NCI-H2081 treated with DMSO at 0.1 percent for 48 hours (cell line): ENCODE measurements at regions not wholly inside any gene's neighbourhood (a gene's known extent, or its start where the extent isn't known, plus 50 kb on each side); places are given as distances from the start of the nearest gene placed in this dataset.

Source experiments
- DNase-seq: peaks from one replicate; lab custom pipeline; 2025; lab: John Stamatoyannopoulos, UW

DNA sequence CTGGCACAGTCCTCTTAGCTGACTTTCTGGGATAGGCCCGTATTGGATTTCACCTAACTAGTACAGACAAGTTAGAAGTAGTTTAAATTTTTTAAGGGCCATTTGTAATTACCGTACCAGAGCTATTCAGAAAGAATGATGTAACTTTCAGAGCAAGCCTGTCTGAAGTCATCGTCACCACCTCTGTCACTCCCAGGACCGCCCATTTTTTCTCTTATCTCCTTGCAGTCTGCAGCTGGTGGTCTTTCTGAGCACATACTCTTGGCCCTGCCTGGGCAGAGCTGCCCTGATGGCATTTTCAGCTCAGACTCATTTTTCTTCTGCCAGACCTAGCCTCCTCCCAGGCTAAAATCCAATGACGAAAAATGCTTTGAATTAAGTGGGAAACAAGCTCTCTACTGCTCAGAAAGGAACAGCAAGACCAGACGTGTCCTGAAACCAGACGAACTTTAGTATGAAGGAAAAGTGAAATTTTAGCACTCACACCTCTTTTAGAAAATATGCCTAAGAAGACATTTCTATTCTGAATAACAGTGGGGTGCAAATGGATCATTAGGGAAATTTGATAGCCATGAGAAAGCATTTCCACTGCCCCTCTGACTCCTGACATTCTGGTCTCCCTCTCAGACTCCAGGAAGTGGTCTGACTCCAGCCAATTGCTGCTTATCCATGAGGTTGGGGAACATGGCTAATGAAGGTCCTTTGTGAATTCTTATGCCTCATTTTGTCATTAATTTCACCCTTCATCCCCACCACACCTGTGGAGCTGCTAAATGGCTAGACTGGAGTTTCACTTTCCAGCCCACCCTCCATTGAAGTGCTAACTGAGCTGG is 162.4 kb upstream of the GYPA start:
- no peak for DNase-seq

DNA sequence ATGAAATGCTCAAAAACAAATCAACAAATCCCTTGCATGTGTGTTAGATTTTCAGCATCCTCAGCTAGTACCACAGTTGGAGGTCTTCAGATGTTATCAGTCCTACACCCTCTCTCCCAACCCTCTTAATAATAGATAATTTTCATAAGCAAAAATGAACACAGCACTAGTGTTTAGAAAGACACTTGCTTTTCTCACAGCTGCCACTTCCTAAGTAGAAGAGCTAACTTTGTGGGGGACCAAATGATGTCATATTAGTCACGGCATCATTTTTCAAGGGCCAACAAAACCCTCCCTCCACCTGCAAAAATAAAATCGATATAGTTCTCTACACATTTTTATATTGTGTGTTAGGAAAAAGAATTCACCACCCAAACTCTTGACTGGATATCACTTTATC is 163.5 kb upstream of the GYPA start:
- DNase-seq = no peak

DNA sequence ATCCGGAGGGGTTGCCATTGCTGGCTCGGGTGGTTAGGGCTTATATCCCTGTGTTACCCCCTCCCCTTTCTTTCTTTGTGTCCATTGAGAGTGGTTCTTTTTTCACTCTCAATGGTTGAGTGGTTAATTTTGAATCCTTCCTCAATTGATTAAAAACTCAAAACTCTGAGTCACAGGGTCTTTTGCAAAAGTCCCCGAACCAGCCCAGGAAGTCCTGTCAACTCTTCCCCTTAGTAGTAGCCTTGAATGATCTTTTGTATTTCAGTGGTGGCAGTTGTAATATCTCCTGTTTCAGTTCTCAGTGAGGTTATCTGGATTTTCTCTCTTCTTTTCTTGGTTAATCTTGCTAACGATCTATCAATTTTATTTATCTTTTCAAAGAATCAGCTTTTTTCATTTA is 170.0 kb upstream of the GYPA start:
- no peak for DNase-seq

DNA sequence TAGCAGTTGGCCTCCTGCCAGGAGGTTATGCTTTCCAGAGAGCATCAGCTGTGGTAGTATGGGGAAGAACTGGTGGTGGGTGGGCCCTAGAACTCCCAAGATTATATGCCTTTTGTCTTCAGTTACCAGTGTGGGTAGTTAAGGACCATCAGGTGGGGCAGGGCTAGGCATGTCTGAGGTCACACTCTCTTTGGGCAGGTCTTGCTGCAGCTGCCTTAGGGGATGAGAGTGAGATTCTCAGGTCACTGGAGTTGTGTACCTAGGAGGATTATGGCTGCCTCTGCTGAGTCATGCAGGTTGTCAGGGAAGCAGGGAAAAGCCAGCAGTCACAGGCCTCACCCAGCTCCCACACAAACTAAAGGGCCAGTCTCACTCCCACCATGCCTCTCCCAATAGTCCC is 172.9 kb upstream of the GYPA start:
- no peak for DNase-seq

DNA sequence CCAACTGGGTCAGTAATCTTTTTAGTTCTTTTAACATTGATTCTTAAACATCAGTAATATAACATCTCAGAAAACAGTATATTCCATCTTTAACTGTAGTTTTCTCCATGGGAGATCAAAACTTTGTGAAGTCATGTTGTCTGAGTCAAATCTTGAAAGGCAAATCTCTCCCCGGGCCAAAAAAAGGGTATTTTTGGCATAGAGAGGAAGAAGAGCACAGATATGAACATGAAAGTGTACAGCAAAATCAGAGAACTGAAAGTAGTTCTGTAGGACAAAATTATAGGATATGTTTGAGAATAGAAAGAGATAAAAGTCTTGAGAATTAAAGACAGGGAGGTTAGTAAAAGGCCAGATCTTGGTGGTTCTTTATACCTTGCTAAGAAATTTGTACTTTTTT is 176.4 kb upstream of the GYPA start:
- no peak for DNase-seq

DNA sequence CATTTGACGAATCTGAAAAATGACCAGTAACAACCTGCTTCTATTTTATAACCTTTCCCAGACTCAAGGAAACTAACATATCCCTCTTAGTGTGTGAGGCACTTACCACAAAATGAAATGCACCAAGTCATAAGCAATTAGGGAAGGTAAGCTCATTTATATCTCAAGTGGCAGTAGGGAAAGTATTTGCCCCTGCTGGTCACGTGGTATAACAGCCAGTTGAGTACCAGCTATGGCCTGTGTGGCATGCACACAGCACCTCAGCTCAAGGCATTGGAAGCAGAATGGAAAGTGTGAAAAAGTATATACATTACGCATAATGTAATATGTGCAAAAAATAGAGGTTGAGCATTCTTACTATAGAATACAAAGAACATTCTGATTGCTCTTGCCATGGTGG is 178.3 kb upstream of the GYPA start:
- DNase-seq = no peak

DNA sequence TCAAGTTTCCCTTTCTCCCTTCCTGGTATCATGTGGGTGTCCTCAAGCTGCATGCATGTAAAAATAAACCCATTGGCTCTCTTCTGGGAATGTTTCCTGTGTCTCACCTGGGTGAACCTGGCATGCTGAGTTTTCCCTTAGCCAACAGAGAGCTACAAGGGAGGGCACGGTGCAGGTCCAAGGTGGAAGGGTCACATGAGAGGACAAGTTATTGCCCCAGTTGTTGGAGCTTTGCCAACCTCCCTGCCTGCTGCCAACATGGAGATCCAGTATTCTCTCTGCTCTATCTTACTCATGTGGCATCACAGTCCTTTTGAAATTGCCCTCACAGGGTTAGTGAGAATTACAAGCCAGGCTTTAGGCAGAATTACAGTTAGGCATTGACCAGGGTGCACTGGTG is 196.1 kb upstream of the GYPA start:
- no peak for DNase-seq

DNA sequence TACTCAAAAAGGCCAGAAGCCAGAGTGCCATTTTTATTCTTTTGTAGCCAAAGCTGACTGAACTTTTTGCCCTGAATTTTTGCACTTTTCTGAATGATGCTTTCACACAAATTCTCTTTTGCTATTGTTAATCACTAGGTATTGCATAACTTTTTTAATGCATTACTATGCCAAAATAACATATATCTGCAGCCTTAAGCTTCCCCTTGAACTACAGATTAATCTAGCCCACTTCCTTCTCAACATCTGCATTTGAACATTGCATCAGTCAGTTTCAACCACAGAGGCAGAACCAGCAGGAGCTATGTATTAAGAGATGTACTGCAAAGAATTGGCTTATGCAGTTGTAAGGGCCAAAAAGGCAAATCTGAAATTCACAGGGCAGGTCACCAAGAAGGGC is 197.6 kb upstream of the GYPA start:
- no peak for DNase-seq

DNA sequence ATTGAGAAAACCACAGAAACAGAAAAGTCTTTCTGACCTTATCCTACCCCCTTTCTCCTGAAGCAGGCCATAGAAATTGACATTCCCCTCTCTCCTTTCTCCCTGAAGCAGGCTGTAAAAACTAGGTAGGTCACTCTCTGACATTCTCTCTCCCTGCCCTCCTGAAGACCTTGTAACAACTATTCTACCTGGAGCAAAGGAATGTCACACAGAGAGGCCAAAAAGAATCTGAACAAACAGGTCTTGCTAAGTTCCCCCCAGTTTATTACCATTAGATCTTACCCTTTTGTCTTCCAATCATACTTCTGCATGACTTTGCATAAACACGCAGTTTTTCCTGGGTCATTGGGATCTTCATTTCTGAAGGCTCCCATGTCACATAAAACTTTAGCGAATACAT is 198.3 kb upstream of the GYPA start:
- no peak for DNase-seq

DNA sequence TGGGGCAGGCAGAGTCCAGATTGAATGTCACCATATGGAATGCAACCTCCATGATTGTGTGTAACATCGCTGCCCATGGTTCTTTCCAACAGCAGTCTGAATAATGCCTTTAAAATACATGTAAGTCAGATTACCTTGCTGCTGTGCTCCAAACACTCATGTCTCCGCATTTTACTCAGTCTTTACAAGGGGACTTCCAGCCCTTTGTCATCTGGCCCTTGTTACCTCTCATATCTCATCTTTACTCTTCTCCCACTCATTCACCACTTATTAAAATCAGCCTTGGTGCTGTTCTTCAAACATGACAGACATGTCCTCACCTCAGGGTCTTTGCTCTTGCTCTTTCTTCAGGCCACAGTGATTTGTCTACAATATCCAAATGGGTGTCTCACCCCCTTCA is 200.4 kb upstream of the GYPA start:
- DNase-seq = no peak

DNA sequence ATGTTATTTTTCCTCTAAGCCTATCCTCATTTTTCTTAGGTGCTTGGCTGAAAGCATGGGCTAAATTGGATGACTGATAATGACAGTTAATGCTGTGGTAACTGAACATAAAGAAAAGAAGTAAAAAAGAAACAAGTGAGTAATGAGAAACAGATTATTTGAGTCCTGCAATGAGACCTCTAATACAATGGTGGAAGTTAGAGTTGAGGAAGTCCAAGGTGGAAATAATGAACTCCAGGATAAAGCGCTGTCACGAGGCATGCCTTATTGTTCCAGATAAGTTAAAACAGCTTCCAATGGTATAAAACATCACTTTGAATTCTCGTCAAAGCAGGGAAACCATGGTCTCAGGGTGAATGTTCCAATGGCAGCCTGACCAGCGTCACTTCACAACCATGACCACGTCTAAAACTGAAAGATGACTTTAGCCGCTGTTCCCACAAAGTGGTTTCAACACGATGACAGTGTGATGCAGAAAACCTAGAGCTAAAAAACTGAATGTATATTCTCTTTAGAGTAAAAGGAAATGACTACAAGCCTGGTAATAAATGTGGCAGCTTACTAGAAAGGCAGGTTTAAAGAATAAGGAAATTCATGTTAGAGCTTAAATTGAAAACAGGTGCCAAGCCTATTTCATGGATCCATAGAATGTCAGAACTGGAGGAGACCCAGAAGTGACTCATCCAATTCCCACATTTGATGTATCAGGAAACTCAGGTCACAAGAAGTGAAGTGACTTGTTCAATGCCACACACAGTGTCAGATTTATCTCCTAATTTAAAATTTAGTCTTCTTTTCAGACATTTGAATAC is 202.6 kb upstream of the GYPA start:
- no peak for DNase-seq

DNA sequence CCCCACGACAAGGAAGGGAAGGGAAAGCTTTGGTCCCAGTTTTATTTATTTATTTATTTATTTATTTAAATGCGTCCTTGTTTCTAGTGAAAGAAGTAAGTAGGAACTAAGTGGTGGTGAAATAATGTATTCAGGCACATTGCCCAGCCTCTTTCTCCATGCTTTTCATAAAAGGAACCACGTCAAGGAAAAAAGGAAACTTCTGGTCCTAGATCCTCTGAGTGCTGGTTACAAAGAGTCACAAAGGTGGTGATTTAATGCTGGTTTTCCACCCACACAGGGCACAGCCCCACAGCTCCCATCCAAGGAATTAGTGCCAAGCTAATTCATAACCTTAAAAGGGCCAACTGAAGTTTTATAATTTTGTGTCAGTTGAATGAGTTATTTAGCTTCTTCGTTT is 206.6 kb upstream of the GYPA start:
- no peak for DNase-seq

DNA sequence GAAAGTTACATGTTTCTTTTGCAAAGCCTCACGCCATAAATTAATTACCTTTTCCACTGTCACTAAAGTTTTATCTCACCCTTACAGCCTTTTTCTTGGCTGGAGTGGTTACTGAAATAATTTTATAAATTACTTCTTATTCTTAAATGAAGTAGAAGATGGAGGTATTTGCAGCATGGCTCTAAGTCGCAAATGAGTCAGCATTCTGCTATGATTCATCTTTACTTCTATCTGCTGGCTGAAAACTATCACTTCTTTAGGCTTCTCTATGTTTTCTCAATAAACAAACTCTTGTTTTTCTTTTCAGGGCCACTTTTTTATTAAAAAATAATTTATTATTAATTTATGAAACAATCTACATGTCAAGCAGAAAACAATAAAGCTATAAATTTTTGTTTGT is 210.2 kb upstream of the GYPA start:
- no peak for DNase-seq

DNA sequence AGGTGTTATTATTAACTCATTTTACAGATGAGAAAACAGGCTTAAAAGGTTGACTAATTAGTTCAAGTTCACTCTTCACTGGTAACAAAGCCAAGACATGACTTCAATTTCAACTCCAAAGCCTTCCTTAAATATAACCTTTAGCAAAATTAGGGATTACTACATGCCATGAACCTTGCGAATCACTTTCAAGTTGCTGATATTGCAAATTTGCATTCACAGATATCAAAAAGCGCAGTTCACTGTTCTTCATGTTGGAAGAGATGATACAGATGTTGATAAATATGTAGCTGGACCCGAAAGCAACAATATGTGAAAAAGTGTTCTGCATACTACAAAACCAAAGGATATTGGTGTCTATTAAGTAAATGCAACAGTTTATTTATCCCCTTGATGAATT is 210.8 kb upstream of the GYPA start:
- DNase-seq = no peak

DNA sequence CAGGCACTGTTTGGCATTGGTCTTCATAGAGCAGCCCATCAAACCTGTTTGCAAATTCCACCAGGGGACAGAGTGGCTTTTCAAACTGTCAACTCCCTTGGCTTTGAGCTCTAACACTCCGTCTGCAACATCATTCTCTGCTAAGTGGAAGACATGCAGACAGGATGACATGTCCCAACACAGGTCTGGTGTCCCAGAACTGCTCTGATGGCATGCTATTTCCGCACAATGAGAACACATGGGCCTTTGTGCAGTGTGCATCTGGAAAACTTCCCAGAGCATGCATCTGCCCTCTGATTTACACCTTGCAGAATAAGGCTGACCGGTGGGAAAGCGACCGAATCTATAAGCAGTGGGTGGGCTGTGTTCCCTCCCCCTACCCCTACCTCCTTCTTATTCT is 212.8 kb upstream of the GYPA start:
- DNase-seq = no peak

DNA sequence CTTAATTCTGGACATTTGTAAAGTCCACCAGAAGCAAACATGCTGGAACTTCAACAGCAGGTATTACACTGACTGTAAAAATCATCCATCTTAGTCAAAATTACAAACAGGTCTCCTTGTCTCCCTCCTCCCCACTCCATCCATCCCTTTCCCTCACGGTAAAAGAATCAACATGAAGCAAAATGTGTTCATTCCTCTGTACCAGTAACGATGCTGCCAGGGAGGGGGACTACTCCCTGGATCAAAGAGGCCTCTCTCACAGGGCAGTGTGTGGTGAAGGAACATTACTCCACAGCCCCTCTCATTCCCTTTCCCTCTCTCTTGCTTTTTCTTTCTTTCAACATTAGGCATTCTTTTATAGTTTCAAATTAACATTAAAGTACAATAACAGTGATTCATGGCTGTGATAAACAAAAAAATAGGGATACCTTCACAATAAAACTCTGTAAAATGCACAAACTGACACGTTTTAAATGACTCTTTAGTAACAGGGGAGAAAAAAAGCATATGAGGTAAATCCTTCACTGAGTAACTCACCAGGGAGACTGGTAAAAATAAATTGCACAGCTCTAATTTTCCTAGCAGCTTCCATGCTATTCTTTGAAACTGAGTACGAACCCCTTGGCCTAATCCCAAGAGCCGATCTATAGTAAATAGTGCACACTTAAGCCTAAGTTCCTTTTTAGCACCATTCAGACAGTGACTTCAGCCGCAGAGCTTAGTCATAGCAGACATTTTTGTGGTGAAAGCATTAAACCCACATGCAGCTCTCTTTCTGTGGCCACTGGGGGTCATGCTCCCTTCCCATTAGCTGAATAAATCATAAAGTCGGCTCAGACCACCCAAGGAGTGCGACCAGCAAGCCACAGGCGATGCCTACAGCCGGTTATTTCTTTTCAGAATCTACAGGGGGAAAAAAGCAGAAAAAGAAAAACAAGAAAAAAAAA is 215.6 kb upstream of the GYPA start:
- DNase-seq = no peak

DNA sequence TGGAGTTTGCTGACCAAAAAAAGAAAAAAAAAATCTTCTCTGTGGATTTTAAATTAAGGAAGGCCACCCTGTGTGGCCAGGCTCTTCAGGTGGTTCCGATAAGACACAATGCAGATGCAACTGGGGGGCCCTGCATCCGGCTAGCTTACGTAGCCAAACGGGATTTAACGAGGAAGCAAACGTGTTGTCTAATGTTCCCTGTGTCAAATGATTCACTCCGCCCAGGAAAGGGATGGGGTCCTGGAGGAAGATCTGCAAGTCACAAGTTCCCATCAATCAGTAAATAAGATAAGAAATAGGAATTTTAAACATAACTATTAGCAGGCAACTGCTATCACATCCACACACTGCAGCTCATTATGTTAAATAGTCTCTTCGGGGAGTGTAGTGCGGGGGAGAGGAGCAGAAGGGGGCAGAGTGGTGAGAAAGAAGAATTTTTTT is 216.4 kb upstream of the GYPA start:
- no peak for DNase-seq

DNA sequence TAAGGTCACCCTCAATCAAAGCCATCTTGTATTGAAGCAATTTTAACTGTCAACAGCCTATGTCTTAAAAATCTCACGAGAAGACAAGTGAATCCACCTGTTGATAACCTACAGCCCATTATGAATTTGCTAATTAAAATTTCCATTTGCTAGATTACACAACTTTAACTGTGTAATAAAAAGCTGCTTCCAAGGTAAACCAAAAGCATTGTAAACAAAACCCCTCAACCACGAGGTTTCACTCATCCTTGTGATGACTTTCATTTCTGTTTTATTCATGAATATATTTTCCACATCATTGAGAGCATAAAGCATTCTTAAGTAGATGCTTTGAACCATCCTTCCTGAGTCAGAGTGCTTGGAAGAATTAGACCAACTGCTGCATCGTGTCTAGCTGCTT is 217.5 kb upstream of the GYPA start:
- DNase-seq = no peak

DNA sequence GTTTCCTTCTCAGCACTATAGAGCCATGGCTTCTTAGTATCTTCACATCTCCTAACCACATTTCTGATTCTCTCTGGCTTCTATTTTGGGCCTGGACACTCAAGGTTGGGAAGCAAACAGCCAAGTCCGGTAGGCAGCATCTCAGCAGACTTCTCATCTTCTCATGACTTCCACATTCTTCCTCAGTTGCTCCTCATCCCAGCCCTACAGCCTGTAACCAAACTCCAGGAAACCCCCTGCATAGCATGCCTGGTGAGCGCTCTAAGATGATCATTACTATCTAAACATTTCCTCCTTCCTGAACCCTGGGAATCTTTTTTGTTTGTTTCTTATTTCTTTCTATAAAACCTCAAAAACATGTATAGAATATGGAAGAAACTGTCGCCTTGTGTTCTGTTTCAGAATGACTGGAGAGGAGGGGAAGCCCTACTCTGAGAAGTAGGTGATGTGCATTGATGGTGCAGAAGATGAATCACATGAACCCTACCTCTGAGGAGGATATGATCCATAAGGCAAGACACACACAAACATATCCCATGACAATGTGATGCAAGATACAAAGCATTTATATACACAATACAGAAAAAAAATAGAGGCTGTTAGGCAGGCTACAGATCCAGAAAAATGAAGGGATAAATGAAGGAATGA is 219.8 kb upstream of the GYPA start:
- no peak for DNase-seq

DNA sequence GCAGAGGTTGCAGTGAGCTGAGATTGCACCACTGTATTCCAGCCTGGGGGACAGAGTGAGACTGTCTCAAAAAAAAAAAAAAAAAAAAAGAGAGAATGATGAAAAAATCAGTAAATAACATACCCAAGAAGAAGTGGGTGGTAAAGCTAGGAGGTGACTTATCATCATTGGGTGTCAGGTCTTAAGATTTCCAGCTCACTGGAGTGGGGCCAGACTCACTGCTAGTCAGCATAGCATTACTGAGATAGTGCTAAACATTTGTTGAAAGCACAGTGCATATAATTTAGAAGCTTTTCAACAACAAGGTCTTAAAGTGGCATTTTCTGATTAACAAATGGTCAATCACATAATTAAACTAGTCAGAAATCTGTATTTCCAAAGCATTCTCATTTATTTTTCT is 221.8 kb upstream of the GYPA start:
- no peak for DNase-seq

DNA sequence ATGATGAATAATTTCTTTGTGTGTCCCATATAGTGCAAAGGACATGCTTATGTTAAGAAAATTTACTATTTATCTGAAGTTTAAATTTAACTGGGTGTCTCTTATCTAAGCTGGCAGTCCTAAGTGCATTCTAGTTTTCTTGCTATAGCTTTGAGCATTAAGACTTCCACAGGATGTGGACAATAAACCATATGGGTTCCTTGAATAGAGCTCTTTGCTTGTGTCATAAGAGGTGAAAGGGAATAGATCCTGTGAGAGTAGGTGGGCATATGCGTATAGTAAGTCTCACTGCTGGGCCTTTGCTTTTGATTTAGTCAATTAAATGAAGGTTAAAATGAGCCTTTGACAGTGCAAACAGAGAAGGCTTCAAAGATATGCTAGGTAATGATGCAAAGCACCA is 223.4 kb upstream of the GYPA start:
- no peak for DNase-seq

DNA sequence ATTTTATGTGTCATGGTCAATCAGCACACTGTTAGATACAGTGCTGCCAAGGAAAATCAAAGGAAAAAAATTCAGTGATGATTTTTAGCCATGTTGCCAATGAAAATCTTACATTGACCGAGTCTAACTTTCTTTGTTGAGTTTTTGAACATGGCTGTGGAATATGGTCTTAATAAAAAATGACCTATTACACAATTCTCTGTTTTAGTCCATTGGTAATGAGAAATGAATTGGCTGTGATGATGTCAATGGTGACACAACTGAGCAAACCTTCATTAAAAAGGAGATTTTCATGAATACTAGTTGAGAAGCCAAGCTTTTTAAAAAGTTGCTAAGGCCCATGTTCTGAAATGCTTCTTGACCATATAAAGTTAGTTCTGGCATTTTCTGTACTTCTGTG is 225.9 kb upstream of the GYPA start:
- DNase-seq = no peak
